DOHH2 (cell line): ENCODE measurements at regions not wholly inside any gene's neighbourhood (a gene's known extent, or its start where the extent isn't known, plus 50 kb on each side); places are given as distances from the start of the nearest gene placed in this dataset.

Experiments
- CTCF ChIP-seq: fragments of 200-600 bp; sonication (generic); IDR thresholded peaks from one replicate; pipeline ENCODE4 v1.5.1; 2014; ENCODE audit warnings: antibody characterized with exemption, mild to moderate bottlenecking, low read depth, low read length; ENCODE audit not compliant: poor library complexity, severe bottlenecking
- EZH2phosphoT487 ChIP-seq: fragments of 200-600 bp; sonication (generic); IDR thresholded peaks from 2 replicates; pipeline ENCODE4 v1.6.1; 2017; ENCODE audit warnings: borderline replicate concordance, mild to moderate bottlenecking, antibody characterized with exemption, low read length, moderate library complexity, mixed read lengths

- TF ChIP-seq CTCF (no peak), EZH2phosphoT487 (no peak)
Observed at GRCh38 chr2:226139759-226140158, 659.9 kb downstream of the IRS1 start.
